HepG2 (cell line): ENCODE measurements at regions not wholly inside any gene's neighbourhood (a gene's known extent, or its start where the extent isn't known, plus 50 kb on each side); places are given as distances from the start of the nearest gene placed in this dataset.

ENCODE experiments used
- ATAC-seq: fragments of 200-7000 bp; cut with Tn5 transposase; 3 replicates; pipeline ENCODE4 v1.9.1; 2020; ENCODE audit warnings: mild to moderate bottlenecking, moderate library complexity
- BruUV-seq: library from RNA; stranded (reverse); fragments of 400-500 nt; replicated peaks from 2 replicates; lab custom pipeline; 2021; lab: Mats Ljungman, UMichigan
- CTCF ChIA-PET: fragments of 300-600 bp; formaldehyde crosslinking; extraction: SDS; loops from one replicate; lab custom pipeline; 2021; ENCODE audit warnings: low total read pairs, inconsistent platforms, low intra/inter-chr PET ratio; lab: Yijun Ruan, JAX
- POLR2A ChIA-PET: fragments of 350-600 bp; sonication (Branson Sonifier 250); formaldehyde crosslinking; loops from one replicate; lab custom pipeline; 2020; ENCODE audit warnings: antibody characterized with exemption, inconsistent platforms; lab: Yijun Ruan, JAX
- DNase-seq: peaks from one replicate; pipeline ENCODE4 v3.0.0-alpha.2; 2015; ENCODE audit warnings: low spot score
- FAIRE-seq: peaks from 3 replicates; lab custom pipeline; 2011; peaks lifted over from hg19 to GRCh38; lab: Jason Lieb, UNC
- H2AFZ ChIP-seq: one replicate; pipeline ENCODE4 v1.6.1; 2011; ENCODE audit warnings: low read length, inconsistent platforms
- H3K27ac ChIP-seq: fragments of 300-600 bp; 3 replicates; pipeline ENCODE4 v1.8.0; 2011; ENCODE audit warnings: mixed run types, mild to moderate bottlenecking, mixed read lengths, low read length, inconsistent platforms; ENCODE audit not compliant: insufficient read depth; ENCODE audit errors: extremely low read length
- H3K27me3 ChIP-seq, 2 experiments: fragments of 200-600 bp in 1 of 2; 2 replicates in 1 of 2; 3 replicates in 1 of 2; pipeline versions ENCODE4 v1.6.0 to v1.8.0; 2011; ENCODE audit warnings: low read length in 2 of 2, mild to moderate bottlenecking in 2 of 2, moderate library complexity in 2 of 2, inconsistent platforms in 1 of 2; ENCODE audit not compliant: insufficient read depth in 2 of 2, control insufficient read depth in 1 of 2
- H3K36me3 ChIP-seq, 2 experiments: fragments of 200-600 bp in 1 of 2; replicated peaks in 1 of 2; 2 replicates in 1 of 2; 3 replicates in 1 of 2; pipeline versions ENCODE4 v1.5.1 to v1.8.0; 2011; ENCODE audit warnings: low read length in 2 of 2, inconsistent platforms in 1 of 2; ENCODE audit not compliant: insufficient read depth in 2 of 2, control insufficient read depth in 1 of 2
- H3K4me1 ChIP-seq: 2 replicates; pipeline ENCODE4 v1.5.1; 2012; ENCODE audit warnings: low read length, inconsistent platforms; ENCODE audit not compliant: insufficient read depth
- H3K4me2 ChIP-seq: 2 replicates; pipeline ENCODE4 v1.6.0; 2011; ENCODE audit warnings: low read depth, low read length, inconsistent platforms
- H3K4me3 ChIP-seq, 3 experiments: fragments of 200-600 bp in 1 of 3; sonication (generic), shearing (Covaris generic) in 1 of 3; replicated peaks in 1 of 3; 2 replicates each; pipeline ENCODE4 v1.5.1; 2011 to 2016; ENCODE audit warnings: low read length in 3 of 3, inconsistent platforms in 2 of 3, low read depth in 2 of 3, mild to moderate bottlenecking in 2 of 3, control low read depth in 1 of 3, mixed read lengths in 1 of 3; ENCODE audit not compliant: insufficient read depth in 1 of 3
- H3K79me2 ChIP-seq: one replicate; pipeline ENCODE4 v1.6.1; 2011; ENCODE audit warnings: low read length, inconsistent platforms; ENCODE audit not compliant: insufficient read depth
- H3K9ac ChIP-seq: 2 replicates; pipeline ENCODE4 v1.6.0; 2011; ENCODE audit warnings: mild to moderate bottlenecking, low read depth, low read length, inconsistent platforms; ENCODE audit not compliant: insufficient read depth
- H3K9me3 ChIP-seq: 2 replicates; pipeline ENCODE4 v1.5.1; 2012; ENCODE audit warnings: mild to moderate bottlenecking, low read length
- H4K20me1 ChIP-seq: 2 replicates; pipeline ENCODE4 v1.6.0; 2011; ENCODE audit warnings: inconsistent platforms, mild to moderate bottlenecking, low read length, moderate library complexity; ENCODE audit not compliant: insufficient read depth
- HNRNPK ChIP-seq: fragments of 200-400 bp; formaldehyde crosslinking; IDR thresholded peaks from 2 replicates; pipeline ENCODE4 v1.6.1; 2018; ENCODE audit warnings: low read length, low read depth, moderate library complexity, mild to moderate bottlenecking; ENCODE audit not compliant: poor library complexity, severe bottlenecking
- HOXA5 ChIP-seq: sonication (generic); formaldehyde crosslinking; IDR thresholded peaks from 2 replicates; pipeline ENCODE4 v1.4.0; 2020; ENCODE audit warnings: missing genetic modification reagents
- MIER3 ChIP-seq: IDR thresholded peaks from 2 replicates; pipeline ENCODE4 v1.6.1; 2016; ENCODE audit warnings: missing compliant biosample characterization, borderline replicate concordance
- RARA ChIP-seq: IDR thresholded peaks from 2 replicates; pipeline ENCODE4 v1.6.1; 2016; ENCODE audit warnings: missing genetic modification reagents, missing compliant biosample characterization
- RFXANK ChIP-seq: IDR thresholded peaks from 2 replicates; pipeline ENCODE4 v1.6.1; 2016
- SMARCC2 ChIP-seq: fragments of 450-650 bp; IDR thresholded peaks from 2 replicates; pipeline ENCODE4 v1.6.1; 2017; ENCODE audit warnings: antibody characterized with exemption, mild to moderate bottlenecking
- TARDBP ChIP-seq: sonication (generic); formaldehyde crosslinking; IDR thresholded peaks from 2 replicates; pipeline ENCODE4 v1.8.0; 2022; ENCODE audit warnings: mild to moderate bottlenecking, missing genetic modification reagents
- TBX3 ChIP-seq: fragments of 450-650 bp; IDR thresholded peaks from 2 replicates; pipeline ENCODE4 v1.6.1; 2017; ENCODE audit warnings: antibody characterized with exemption, mild to moderate bottlenecking, inconsistent platforms, borderline replicate concordance
- XBP1 ChIP-seq: sonication (generic); formaldehyde crosslinking; IDR thresholded peaks from 2 replicates; pipeline ENCODE4 v1.5.0; 2020; ENCODE audit warnings: missing genetic modification reagents
- ZC3H4 ChIP-seq: sonication (generic); formaldehyde crosslinking; IDR thresholded peaks from 2 replicates; pipeline ENCODE4 v1.4.0; 2020; ENCODE audit warnings: missing genetic modification reagents, borderline replicate concordance
- ZNF333 ChIP-seq: sonication (generic); formaldehyde crosslinking; IDR thresholded peaks from 2 replicates; pipeline ENCODE4 v1.4.0; 2020; ENCODE audit warnings: mild to moderate bottlenecking, missing genetic modification reagents, borderline replicate concordance
- ZNF605 ChIP-seq: sonication (generic); formaldehyde crosslinking; IDR thresholded peaks from 2 replicates; pipeline ENCODE4 v1.8.0; 2022; ENCODE audit warnings: mild to moderate bottlenecking, missing genetic modification reagents
- ZNF879 ChIP-seq: sonication (generic); formaldehyde crosslinking; IDR thresholded peaks from 2 replicates; pipeline ENCODE4 v1.8.1; 2023; ENCODE audit warnings: missing genetic modification reagents
- ZNF891 ChIP-seq: sonication (generic); formaldehyde crosslinking; IDR thresholded peaks from 2 replicates; pipeline ENCODE4 v1.5.0; 2020; ENCODE audit warnings: mild to moderate bottlenecking, missing genetic modification reagents
- ZSCAN9 ChIP-seq: IDR thresholded peaks from 2 replicates; pipeline ENCODE4 v1.6.1; 2016; ENCODE audit warnings: borderline replicate concordance
- in situ Hi-C: cut with HindIII; loops from 2 replicates; pipeline ENCODE4 v1.10.0; 2017; ENCODE audit warnings: low pct_unique_long_range_greater_than_20kb; ENCODE audit not compliant: extremely low pct_ligation_motif_present
- intact Hi-C: fragments of 100-400 bp; cut with micrococcal nuclease; formaldehyde crosslinking; loops from one replicate; pipeline ENCODE4 v1.10.0; 2022; ENCODE audit not compliant: unreplicated experiment
- TF ChIP-seq, protein P1 (sequence below): sonication (generic); formaldehyde crosslinking; IDR thresholded peaks from 2 replicates; pipeline ENCODE4 v1.5.1; 2020; ENCODE audit warnings: missing genetic modification reagents, mild to moderate bottlenecking, borderline replicate concordance
- TF ChIP-seq, protein P2 (sequence below): sonication (generic); formaldehyde crosslinking; IDR thresholded peaks from 2 replicates; pipeline ENCODE4 v1.4.0; 2020; ENCODE audit warnings: missing genetic modification reagents
- TF ChIP-seq, protein P3 (sequence below): sonication (generic); formaldehyde crosslinking; IDR thresholded peaks from 2 replicates; pipeline ENCODE4 v1.4.0; 2020; ENCODE audit warnings: missing genetic modification reagents, low read depth, mild to moderate bottlenecking, borderline replicate concordance
- TF ChIP-seq, protein P4 (sequence below): IDR thresholded peaks from 2 replicates; pipeline ENCODE4 v1.6.1; 2016; ENCODE audit warnings: mild to moderate bottlenecking

GRCh38 chr13:19103140-19103539 lies 78.5 kb downstream of the TUBA3C start:
- H3K79me2 ChIP-seq, result no peaks in the 10 kb centered on the region
- TF ChIP-seq XBP1 (CRISPR knock-in tag), result no peak
- no peak for TF ChIP-seq RARA
- no peak for TF ChIP-seq ZNF891
- TF ChIP-seq, protein P1, sequence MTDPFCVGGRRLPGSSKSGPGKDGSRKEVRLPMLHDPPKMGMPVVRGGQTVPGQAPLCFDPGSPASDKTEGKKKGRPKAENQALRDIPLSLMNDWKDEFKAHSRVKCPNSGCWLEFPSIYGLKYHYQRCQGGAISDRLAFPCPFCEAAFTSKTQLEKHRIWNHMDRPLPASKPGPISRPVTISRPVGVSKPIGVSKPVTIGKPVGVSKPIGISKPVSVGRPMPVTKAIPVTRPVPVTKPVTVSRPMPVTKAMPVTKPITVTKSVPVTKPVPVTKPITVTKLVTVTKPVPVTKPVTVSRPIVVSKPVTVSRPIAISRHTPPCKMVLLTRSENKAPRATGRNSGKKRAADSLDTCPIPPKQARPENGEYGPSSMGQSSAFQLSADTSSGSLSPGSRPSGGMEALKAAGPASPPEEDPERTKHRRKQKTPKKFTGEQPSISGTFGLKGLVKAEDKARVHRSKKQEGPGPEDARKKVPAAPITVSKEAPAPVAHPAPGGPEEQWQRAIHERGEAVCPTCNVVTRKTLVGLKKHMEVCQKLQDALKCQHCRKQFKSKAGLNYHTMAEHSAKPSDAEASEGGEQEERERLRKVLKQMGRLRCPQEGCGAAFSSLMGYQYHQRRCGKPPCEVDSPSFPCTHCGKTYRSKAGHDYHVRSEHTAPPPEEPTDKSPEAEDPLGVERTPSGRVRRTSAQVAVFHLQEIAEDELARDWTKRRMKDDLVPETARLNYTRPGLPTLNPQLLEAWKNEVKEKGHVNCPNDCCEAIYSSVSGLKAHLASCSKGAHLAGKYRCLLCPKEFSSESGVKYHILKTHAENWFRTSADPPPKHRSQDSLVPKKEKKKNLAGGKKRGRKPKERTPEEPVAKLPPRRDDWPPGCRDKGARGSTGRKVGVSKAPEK (CRISPR knock-in tag), result no peak
- no peak for TF ChIP-seq RFXANK (CRISPR knock-in tag)
- TF ChIP-seq, protein P2, sequence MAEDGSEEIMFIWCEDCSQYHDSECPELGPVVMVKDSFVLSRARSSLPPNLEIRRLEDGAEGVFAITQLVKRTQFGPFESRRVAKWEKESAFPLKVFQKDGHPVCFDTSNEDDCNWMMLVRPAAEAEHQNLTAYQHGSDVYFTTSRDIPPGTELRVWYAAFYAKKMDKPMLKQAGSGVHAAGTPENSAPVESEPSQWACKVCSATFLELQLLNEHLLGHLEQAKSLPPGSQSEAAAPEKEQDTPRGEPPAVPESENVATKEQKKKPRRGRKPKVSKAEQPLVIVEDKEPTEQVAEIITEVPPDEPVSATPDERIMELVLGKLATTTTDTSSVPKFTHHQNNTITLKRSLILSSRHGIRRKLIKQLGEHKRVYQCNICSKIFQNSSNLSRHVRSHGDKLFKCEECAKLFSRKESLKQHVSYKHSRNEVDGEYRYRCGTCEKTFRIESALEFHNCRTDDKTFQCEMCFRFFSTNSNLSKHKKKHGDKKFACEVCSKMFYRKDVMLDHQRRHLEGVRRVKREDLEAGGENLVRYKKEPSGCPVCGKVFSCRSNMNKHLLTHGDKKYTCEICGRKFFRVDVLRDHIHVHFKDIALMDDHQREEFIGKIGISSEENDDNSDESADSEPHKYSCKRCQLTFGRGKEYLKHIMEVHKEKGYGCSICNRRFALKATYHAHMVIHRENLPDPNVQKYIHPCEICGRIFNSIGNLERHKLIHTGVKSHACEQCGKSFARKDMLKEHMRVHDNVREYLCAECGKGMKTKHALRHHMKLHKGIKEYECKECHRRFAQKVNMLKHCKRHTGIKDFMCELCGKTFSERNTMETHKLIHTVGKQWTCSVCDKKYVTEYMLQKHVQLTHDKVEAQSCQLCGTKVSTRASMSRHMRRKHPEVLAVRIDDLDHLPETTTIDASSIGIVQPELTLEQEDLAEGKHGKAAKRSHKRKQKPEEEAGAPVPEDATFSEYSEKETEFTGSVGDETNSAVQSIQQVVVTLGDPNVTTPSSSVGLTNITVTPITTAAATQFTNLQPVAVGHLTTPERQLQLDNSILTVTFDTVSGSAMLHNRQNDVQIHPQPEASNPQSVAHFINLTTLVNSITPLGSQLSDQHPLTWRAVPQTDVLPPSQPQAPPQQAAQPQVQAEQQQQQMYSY (CRISPR knock-in tag), result no peak
- TF ChIP-seq HOXA5, result no peak
- no peak for TF ChIP-seq SMARCC2
- TF ChIP-seq MIER3 (CRISPR knock-in tag), result no peak
- TF ChIP-seq, protein P3, sequence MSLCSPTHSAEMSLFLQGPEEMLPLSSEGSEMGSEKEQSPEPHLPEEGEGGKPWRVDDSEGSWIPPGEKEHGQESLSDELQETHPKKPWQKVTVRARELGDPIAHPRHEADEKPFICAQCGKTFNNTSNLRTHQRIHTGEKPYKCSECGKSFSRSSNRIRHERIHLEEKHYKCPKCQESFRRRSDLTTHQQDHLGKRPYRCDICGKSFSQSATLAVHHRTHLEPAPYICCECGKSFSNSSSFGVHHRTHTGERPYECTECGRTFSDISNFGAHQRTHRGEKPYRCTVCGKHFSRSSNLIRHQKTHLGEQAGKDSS, result no peak
- no peak for TF ChIP-seq TBX3
- TF ChIP-seq TARDBP, result no peak
- TF ChIP-seq, protein P4, sequence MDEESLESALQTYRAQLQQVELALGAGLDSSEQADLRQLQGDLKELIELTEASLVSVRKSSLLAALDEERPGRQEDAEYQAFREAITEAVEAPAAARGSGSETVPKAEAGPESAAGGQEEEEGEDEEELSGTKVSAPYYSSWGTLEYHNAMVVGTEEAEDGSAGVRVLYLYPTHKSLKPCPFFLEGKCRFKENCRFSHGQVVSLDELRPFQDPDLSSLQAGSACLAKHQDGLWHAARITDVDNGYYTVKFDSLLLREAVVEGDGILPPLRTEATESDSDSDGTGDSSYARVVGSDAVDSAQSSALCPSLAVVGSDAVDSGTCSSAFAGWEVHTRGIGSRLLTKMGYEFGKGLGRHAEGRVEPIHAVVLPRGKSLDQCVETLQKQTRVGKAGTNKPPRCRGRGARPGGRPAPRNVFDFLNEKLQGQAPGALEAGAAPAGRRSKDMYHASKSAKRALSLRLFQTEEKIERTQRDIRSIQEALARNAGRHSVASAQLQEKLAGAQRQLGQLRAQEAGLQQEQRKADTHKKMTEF (CRISPR knock-in tag), result no peak
- no peak for TF ChIP-seq ZC3H4 (CRISPR knock-in tag)
- no peak for TF ChIP-seq ZNF605
- no peak for TF ChIP-seq ZNF333 (CRISPR knock-in tag)
- TF ChIP-seq HNRNPK, result no peak
- no peak for TF ChIP-seq ZNF879 (CRISPR knock-in tag)
- TF ChIP-seq ZSCAN9 (CRISPR knock-in tag), result no peak
- ATAC-seq, result no peak
- no peak overlapping the region for H3K9ac ChIP-seq
- no peak overlapping the region for H3K4me2 ChIP-seq
- H4K20me1 ChIP-seq, result no peaks in the 10 kb centered on the region
- no peak overlapping the region for H3K4me3 ChIP-seq
- POLR2A ChIA-PET, result no interaction called here
- no peaks in the 10 kb centered on the region for H3K36me3 ChIP-seq
- H3K27ac ChIP-seq, result no peak overlapping the region
- in situ Hi-C loops (no loop called here), intact Hi-C loops (no loop called here)
- no peaks in the 10 kb centered on the region for H3K27me3 ChIP-seq
- no TSS peak for BruUV-seq
- CTCF ChIA-PET, result no interaction called here
- no peak overlapping the region for H2AFZ ChIP-seq
- no peak for DNase-seq
- no peaks in the 10 kb centered on the region for H3K9me3 ChIP-seq
- no peak for FAIRE-seq
- no peaks in the 10 kb centered on the region for H3K4me1 ChIP-seq
